Fibroblast of the aortic adventitia (primary cell): ENCODE measurements at regions not wholly inside any gene's neighbourhood (a gene's known extent, or its start where the extent isn't known, plus 50 kb on each side); places are given as distances from the start of the nearest gene placed in this dataset.

Source experiments
- DNase-seq: peaks from one replicate; pipeline ENCODE4 v3.0.0-alpha.2; 2010; ENCODE audit warnings: low read depth
- H3K4me3 ChIP-seq: 2 replicates; pipeline ENCODE4 v1.5.1; 2011; ENCODE audit warnings: low read depth, mild to moderate bottlenecking, control low read depth, low read length, moderate library complexity
- TF ChIP-seq, protein P1 (sequence below): IDR thresholded peaks from 2 replicates; pipeline ENCODE4 v1.5.1; 2011; ENCODE audit warnings: mild to moderate bottlenecking, low read length, control low read depth, inconsistent platforms; ENCODE audit not compliant: insufficient read depth

DNA sequence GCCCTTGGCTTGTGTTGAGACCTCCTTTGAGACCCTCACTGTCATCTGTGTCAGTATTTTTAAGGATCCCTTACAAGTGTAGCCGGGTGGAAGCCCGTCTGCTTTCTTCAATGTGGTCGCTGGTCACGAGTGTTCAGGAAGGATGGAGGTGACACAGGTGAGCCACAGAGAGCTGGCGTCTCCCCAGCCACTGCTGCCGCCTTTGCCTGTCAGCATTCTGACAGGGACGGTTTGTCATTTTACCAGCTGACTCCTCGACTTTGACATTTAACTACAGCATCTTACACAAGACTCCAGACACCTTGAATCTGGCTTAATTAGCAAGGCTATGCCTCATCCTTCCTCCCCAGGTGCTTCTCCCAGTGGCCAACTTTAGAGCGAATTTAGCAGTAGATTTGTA, 56.3 kb upstream of the MPHOSPH6 start:
- TF ChIP-seq, protein P1, sequence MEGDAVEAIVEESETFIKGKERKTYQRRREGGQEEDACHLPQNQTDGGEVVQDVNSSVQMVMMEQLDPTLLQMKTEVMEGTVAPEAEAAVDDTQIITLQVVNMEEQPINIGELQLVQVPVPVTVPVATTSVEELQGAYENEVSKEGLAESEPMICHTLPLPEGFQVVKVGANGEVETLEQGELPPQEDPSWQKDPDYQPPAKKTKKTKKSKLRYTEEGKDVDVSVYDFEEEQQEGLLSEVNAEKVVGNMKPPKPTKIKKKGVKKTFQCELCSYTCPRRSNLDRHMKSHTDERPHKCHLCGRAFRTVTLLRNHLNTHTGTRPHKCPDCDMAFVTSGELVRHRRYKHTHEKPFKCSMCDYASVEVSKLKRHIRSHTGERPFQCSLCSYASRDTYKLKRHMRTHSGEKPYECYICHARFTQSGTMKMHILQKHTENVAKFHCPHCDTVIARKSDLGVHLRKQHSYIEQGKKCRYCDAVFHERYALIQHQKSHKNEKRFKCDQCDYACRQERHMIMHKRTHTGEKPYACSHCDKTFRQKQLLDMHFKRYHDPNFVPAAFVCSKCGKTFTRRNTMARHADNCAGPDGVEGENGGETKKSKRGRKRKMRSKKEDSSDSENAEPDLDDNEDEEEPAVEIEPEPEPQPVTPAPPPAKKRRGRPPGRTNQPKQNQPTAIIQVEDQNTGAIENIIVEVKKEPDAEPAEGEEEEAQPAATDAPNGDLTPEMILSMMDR, result no peak
- no peak overlapping the region for H3K4me3 ChIP-seq

DNA sequence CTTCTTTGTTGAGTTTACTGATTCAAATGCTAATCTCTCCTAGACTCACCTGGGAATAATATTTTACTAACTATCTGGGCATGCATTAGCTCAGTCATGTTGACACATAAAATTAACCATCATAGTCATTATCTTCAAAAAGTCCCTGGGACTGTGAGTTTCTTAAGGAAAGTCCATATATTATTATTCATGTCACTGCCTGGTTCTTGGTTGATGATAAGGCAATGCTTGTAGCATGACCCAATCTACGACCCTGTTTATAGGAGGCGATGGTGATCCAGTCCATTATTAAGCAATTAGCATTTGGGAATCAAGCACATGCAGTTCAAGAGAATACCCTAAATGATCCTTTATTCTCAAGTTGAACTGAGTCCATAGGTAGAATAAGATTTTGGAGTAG, 54.8 kb upstream of the MPHOSPH6 start:
- no peak for DNase-seq
- H3K4me3 ChIP-seq, result no peak overlapping the region
- TF ChIP-seq, protein P1, result no peak

More for the DNA sequence above, 56.3 kb upstream of the MPHOSPH6 start:
- DNase-seq, result no peak

DNA sequence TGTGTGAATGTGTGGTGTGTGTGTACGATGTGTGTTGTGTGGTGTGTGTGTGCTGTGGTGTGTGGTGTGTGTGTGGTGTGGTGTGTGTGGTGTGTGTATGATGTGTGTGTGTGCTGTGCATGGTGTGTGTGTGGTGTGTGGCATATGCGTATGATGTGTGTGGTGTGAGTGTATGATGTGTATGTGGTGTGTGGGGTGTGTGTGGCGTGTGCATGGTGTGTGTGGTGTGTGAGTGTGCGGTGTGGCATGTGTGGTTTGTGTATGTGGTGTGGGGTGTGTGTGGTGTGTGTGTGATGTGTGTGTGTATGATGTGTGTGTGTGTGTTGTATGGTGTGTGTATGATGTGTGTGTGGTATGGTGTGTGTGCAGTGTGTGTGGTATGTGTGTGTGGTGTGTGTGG, 50.5 kb upstream of the MPHOSPH6 start:
- no peak for DNase-seq
- TF ChIP-seq, protein P1, result no peak
- H3K4me3 ChIP-seq, result no peak overlapping the region
